ENCODE measurements at regions not wholly inside any gene's neighbourhood (a gene's known extent, or its start where the extent isn't known, plus 50 kb on each side); places are given as distances from the start of the nearest gene placed in this dataset.
"Not testable (repeated sequence)": the region's sequence is repeated elsewhere in the genome, so short reads cannot be mapped to it uniquely, and the experiment has no call there.

- DNase-seq, result no peak
Measured at GRCh38 chr14:50020799-50021198, 95.6 kb downstream of the VCPKMT start.

GRCh38 chr14:50021261-50022031, 94.9 kb downstream of the VCPKMT start:
- DNase-seq, result peak; percentile 28

- no peak for DNase-seq
Measured at GRCh38 chr14:50022661-50023060, 93.7 kb downstream of the VCPKMT start.

- no peak for DNase-seq
Measured at GRCh38 chr14:50023671-50024490, 92.5 kb downstream of the VCPKMT start.

GRCh38 chr14:50025073-50025472, 91.3 kb downstream of the VCPKMT start:
- no peak for DNase-seq

GRCh38 chr14:50025776-50026175, 90.6 kb downstream of the VCPKMT start:
- peak; percentile 36 for DNase-seq

DNA sequence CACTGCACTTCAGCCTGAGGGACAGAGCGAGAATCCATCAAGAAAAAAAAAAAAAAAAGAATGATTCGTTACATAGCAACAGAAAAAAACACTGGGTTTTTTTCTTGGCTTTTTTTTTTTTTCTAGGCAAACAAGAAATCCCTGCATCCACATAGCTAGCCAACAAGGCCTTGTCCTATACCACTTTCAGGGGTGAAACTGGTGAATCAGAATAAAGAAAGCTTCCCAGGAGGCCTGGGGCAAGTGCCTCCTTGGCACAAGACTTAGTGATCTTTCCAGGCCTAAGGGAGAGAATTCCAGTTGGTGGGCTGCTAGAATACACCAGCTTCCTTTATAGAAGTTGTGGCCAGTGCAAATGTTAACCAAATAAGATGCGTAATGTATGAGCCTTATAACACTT, 90.0 kb downstream of the VCPKMT start:
- no peak for DNase-seq

DNA sequence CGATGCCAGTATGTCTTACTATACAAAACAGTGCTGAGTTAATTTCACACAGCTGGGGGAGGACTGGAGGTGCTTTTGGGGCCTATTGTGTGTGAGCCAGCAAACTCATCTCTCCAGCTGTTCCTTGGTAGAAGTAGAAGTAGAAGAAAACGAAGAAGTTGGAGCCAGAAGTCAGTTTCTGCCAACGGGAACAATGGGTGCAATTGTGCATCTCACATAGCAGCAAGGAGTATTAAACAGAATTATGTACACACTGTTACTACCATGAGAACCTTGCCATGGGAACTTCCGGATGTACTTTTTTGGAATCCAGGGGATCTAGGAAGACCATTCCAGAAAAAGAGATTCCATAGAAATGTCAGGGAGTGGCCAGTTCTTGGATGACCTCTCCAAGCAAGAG, 88.6 kb downstream of the VCPKMT start:
- no peak for DNase-seq

GRCh38 chr14:50028458-50028857, 87.9 kb downstream of the VCPKMT start:
- DNase-seq, result no peak

- DNase-seq, result no peak
Measured at GRCh38 chr14:50030036-50030435, 86.3 kb downstream of the VCPKMT start.

GRCh38 chr14:50030911-50031310, 85.5 kb downstream of the VCPKMT start:
- not testable (repeated sequence) for DNase-seq

DNA sequence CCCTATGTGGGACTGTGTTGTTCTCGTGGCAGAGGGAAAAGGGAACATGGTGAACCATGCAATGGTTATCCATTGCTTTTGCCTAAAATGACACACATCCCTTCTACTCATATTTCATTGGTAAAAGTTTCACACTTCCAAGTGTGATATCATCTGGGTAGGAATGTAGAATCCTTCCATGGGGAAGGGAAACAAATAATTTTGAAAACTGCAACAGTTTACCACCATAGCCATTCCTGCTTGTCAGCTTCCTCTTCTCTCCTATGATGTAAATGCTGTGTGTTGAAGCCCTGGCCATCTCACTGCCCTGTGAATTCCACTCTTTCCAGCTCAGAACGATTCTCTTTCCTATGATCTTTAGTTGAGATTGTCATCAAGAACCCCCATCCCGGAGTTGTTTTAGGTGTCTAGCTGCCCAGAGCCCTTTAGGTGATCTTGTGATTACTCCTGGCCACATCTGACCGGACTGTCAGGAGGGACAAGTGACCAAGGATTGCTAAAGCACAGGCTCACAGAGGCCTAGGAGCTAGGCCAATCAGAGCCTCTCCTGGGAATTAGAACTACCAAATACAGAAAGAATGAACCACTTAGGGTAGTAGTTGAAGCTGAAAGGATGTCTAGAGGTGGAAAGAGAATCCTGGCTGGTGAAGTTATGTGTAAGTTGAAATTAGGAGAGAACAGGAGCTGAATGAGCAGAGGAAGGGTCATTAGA, 84.6 kb downstream of the VCPKMT start:
- no peak for DNase-seq

DNA sequence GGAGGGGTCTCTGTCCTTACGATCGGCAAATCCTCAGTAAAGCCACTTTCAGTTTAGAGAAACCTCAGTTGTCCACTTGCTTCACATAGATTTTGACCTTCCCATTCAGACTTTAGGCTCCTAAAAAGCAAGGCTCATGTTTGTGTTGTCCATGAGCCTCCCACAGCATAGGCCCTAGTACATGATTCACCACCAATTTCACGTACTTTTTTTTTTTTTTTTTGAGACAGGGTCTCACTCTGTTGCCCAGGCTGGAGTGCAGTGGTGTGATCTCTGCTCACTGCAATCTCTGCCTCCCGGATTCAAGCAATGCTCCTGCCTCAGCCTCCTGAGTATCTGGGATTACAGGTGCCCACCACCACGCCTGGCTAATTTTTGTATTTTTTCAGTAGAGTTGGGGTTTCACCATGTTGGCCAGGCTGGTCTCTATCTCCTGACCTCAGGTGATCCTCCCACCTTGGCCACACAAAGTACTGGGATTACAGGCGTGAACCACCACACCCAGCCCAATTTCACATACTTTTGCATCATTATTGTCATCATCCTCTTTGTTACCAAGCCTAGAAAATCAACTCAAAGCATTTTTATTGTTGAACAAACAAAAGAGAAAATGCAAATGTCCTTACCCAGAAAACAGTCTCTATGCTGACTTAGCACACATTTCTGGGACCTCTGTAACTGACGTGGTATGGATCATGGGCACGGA, 83.8 kb downstream of the VCPKMT start:
- DNase-seq, result not testable (repeated sequence)

DNA sequence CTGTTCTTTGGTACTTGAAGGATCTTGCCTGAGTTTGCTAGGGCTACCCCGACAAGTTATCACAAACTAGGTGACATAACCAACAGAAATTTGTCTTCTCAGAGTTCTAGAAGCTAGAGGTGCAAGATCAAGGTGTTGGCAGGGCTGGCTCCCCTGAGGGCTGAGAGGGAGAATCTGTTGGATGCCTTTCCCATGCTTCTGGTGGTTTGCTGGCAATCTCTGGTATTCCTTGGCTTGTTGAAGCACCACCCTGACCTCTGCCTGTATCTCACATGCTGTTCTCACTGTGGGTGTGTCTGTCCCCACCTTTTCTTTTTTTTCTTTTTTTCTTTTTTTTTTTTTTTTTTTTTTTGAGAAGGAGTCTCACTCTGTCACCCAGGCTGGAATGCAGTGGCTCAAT, 81.2 kb downstream of the VCPKMT start:
- DNase-seq, result no peak

- no peak for DNase-seq
Measured at GRCh38 chr14:50036211-50036610, 80.2 kb downstream of the VCPKMT start.

DNA sequence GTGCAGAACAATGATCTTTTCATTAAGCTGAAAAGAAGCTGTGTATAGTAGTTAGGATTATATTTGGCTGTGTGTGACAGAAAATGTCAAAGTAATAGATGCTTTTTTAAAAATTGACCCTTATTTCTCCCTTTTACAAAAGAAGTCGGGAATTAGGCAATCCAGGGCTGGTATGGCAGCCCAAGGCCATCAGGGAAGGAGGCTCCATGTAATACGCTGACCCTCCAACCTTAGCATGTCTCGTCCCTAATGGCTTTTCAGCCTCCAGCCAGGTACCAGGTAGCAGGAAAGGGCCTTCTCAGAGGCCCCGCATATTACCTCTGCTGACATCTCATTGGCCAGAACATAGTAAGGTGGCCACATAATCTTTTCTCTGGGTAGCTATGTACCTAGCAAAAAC, 79.7 kb downstream of the VCPKMT start:
- DNase-seq, result no peak

DNA sequence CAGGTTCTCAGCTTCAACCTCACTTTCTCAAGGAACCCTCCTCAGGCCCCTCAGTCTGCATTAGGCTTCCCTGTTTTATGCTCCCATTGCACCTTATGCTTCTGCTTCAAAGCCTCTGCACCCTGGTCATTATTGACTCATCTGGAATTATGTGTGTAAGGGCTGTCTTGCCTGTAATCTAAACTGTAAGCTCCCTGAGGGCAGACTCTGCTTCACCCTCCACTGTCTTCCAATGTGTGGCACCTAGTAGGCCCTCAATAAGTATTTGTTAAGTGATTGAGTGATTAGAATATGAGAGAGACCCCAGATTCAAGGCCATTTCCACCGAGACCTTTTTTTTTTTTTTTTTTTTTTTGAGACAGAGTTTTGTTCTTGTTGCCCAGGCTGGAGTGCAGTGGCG, 79.1 kb downstream of the VCPKMT start:
- DNase-seq, result no peak

DNA sequence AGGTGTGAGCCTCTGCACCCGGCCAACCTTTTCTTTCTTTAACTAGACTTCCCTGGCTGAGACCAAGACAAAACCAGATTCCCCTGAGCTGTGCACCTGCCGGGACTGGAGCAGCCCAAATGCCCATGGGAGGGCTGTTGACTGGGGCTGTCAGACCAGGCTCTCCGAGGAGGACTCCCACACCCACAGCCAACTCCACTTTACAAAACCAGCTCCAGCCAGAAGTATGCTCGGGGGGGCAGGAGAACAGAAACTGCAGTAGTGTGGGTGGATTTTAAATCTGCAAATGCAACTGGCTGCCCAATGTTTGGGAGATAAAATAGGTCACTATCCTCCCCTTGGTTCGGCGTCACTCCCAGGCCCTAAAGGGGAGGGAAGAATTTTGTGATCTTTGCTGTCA, 78.5 kb downstream of the VCPKMT start:
- no peak for DNase-seq

DNA sequence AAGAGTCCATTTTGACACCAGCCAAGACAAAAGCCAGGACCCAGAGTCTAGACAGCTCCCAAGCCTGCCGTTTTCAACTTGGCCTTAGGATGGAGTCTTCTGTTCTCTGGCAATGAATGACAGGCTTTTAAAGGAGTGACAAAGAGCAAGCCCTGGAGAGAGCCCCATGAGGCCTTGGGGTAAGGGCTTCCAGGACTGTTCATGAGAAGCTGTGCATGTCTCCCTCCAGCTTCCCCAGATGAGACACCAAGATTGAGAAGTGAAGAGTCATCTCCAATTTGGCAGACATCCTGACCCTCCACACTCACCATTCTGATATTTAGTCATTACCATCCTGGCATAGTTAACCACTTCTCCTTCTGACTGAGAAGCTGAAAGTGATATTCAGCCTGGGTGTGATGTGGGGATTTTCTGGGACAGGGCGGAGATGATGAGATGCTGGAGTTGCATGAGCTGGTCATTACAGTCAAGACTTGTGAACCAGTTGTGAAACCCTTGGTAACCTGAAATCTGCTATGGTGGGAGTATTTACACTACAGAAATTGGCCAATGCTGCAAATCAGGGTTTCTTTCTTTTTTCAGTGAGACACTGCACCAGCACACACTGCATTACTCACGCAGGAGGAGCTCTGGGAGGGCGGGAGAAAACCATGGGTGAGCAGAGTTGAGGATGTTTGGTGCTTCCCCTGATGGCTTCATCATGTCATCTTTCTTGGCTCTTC, 77.8 kb downstream of the VCPKMT start:
- peak; percentile 90 for DNase-seq

DNA sequence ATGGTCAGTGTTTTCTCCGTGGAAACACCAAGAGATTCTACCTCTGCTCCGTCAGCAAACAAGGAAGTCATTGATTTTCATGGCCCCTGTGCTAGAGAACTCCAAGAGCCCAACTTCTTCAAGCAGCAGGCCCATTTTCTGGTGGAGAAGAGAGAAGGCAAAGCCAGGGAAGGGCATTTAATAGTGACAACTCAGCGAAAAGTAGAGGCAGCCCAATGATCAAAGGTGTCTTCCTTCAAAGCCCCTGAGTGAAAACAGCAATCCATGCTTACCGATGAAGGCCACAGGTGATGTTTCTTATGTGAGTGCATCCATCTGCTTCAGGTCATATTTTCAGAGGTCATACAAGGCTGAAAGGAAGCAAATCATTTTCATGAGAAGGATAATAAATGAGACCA, 77.3 kb downstream of the VCPKMT start:
- no peak for DNase-seq

DNA sequence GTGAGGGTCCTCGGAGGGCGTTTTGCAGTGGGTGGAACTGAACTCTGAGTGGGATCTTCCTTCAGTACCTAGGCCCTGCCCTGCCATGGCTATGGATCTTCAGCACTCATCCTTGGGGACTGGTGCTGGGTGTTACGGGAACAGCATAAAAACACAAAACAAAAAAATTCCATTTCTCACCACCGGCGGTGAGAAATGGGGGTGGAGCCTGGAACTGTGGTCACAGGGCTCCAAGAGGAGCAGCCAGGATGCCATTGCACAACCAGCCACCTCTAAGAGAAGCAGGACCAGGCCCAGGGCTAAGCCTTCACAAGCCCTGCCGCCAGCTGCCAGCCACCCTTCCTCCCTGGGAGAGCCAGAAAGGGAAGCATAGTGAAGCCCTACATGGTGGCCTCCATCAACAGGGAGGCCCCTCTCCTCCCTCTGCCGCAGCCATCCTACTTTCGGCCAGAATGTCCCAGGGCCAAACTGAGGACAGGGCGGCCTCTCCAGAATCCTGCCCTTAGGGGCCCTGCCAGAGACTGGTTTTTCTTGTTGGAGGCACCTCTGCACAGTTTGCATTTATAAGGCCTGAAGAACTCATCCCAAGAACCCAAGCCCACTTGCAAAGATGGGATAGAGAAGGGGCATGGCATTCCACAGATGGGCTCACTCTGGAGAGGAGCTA, 76.5 kb downstream of the VCPKMT start:
- no peak for DNase-seq

GRCh38 chr14:50040401-50040775, 76.0 kb downstream of the VCPKMT start:
- peak; percentile 46 for DNase-seq
